ENCODE measurements at regions not wholly inside any gene's neighbourhood (a gene's known extent, or its start where the extent isn't known, plus 50 kb on each side); places are given as distances from the start of the nearest gene placed in this dataset.
"Not testable (repeated sequence)": the region's sequence is repeated elsewhere in the genome, so short reads cannot be mapped to it uniquely, and the experiment has no call there.

GRCh38 chr4:9073371-9073770 lies 96.8 kb upstream of the FAM90A26 start:
- H3K4me2 ChIP-seq (ENCODE audit: low read length); H3K79me2 ChIP-seq (ENCODE audit: control insufficient read depth, low read length); H3K9me3 ChIP-seq (ENCODE audit: control insufficient read depth, insufficient read depth, low read length); H3K4me3 ChIP-seq (ENCODE audit: low read length); H3K4me1 ChIP-seq (ENCODE audit: control insufficient read depth, low read length); H3F3A ChIP-seq (ENCODE audit: control insufficient read depth, insufficient read depth); H4K20me1 ChIP-seq (ENCODE audit: control insufficient read depth, insufficient read depth, low read depth, low read length); H3K27me3 ChIP-seq (ENCODE audit: control insufficient read depth, low read length); H3K27ac ChIP-seq (ENCODE audit: low read depth, low read length); H3K36me3 ChIP-seq (ENCODE audit: control insufficient read depth, low read length); H3K9me2 ChIP-seq (replicated peaks; ENCODE audit: control insufficient read depth, low read length): not testable (repeated sequence)

- H3K36me3 ChIP-seq (ENCODE audit: control insufficient read depth, low read length); H3F3A ChIP-seq (ENCODE audit: control insufficient read depth, insufficient read depth); H3K27me3 ChIP-seq (ENCODE audit: control insufficient read depth, low read length); H3K4me3 ChIP-seq (ENCODE audit: low read length); H3K9me2 ChIP-seq (replicated peaks; ENCODE audit: control insufficient read depth, low read length); H3K27ac ChIP-seq (ENCODE audit: low read depth, low read length); H3K9me3 ChIP-seq (ENCODE audit: control insufficient read depth, insufficient read depth, low read length); H3K79me2 ChIP-seq (ENCODE audit: control insufficient read depth, low read length); H3K4me2 ChIP-seq (ENCODE audit: low read length); H4K20me1 ChIP-seq (ENCODE audit: control insufficient read depth, insufficient read depth, low read depth, low read length); H3K4me1 ChIP-seq (ENCODE audit: control insufficient read depth, low read length): not testable (repeated sequence)
Measured at GRCh38 chr4:9072521-9073220, 97.5 kb upstream of the FAM90A26 start.

- not testable (repeated sequence) for H3K27ac ChIP-seq (ENCODE audit: low read depth, low read length); H3K9me3 ChIP-seq (ENCODE audit: control insufficient read depth, insufficient read depth, low read length); H4K20me1 ChIP-seq (ENCODE audit: control insufficient read depth, insufficient read depth, low read depth, low read length); H3K79me2 ChIP-seq (ENCODE audit: control insufficient read depth, low read length); H3K4me3 ChIP-seq (ENCODE audit: low read length); H3K27me3 ChIP-seq (ENCODE audit: control insufficient read depth, low read length); H3K36me3 ChIP-seq (ENCODE audit: control insufficient read depth, low read length); H3K9me2 ChIP-seq (replicated peaks; ENCODE audit: control insufficient read depth, low read length); H3K4me1 ChIP-seq (ENCODE audit: control insufficient read depth, low read length); H3K4me2 ChIP-seq (ENCODE audit: low read length); H3F3A ChIP-seq (ENCODE audit: control insufficient read depth, insufficient read depth)
Measured at GRCh38 chr4:9067923-9068322, 102.3 kb upstream of the FAM90A26 start.

- H3K4me1 ChIP-seq (ENCODE audit: control insufficient read depth, low read length); H3K4me3 ChIP-seq (ENCODE audit: low read length): not testable (repeated sequence)
Measured at GRCh38 chr4:9063612-9064011, 106.6 kb upstream of the FAM90A26 start.

DNA sequence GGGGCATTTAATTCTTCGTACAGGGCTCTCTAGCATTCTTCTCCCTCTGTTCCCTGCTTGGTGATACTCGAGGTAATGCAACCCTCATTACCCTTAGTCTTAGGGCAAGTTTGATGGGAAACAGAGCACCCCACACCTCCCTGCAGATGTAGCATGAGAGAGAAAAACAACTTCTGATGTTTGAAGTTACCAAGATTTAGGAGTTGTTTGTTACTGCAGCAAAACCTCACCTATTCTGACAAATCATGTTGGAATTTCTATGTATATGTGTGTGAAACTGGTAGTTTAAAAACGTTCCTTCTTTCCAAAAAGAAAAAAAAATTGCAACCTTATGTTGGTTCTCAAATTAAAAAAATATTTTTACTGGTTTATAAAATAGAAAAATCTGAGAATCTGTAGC lies 145.3 kb upstream of the FAM90A26 start:
- not testable (repeated sequence) for H3K4me2 ChIP-seq (ENCODE audit: low read length)

More at GRCh38 chr4:9063612-9064011, 106.6 kb upstream of the FAM90A26 start:
- not testable (repeated sequence) for H4K20me1 ChIP-seq (ENCODE audit: control insufficient read depth, insufficient read depth, low read depth, low read length); H3K79me2 ChIP-seq (ENCODE audit: control insufficient read depth, low read length); H3K9me3 ChIP-seq (ENCODE audit: control insufficient read depth, insufficient read depth, low read length); H3K36me3 ChIP-seq (ENCODE audit: control insufficient read depth, low read length); H3K4me2 ChIP-seq (ENCODE audit: low read length); H3K27ac ChIP-seq (ENCODE audit: low read depth, low read length); H3K9me2 ChIP-seq (replicated peaks; ENCODE audit: control insufficient read depth, low read length); H3F3A ChIP-seq (ENCODE audit: control insufficient read depth, insufficient read depth); H3K27me3 ChIP-seq (ENCODE audit: control insufficient read depth, low read length)

DNA sequence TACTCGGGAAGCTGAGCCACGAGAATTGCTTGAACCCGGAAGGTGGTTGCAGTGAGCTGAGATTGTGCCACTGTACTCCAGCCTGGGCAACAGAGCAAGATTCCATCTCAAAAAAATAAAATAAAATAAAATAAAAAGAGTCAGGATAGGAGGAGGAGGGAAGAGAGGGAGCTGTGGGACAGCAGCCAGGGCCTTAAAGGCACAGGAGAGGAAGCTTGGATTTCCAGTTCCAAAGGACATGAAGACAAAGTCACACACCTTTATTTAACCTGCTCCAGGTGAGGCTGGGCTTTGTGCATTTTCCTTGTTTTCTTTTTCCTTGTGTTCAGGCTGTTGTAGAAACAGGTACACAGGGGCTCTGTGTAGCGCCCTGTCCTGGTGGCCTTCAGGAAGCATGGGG lies 138.2 kb upstream of the HMX1 start:
- not testable (repeated sequence) for H3K9me3 ChIP-seq (ENCODE audit: control insufficient read depth, insufficient read depth, low read length); H3K4me2 ChIP-seq (ENCODE audit: low read length); H3K27ac ChIP-seq (ENCODE audit: low read depth, low read length); H3F3A ChIP-seq (ENCODE audit: control insufficient read depth, insufficient read depth); H3K4me1 ChIP-seq (ENCODE audit: control insufficient read depth, low read length); H4K20me1 ChIP-seq (ENCODE audit: control insufficient read depth, insufficient read depth, low read depth, low read length); H3K79me2 ChIP-seq (ENCODE audit: control insufficient read depth, low read length); H3K4me3 ChIP-seq (ENCODE audit: low read length); H3K36me3 ChIP-seq (ENCODE audit: control insufficient read depth, low read length); H3K9me2 ChIP-seq (replicated peaks; ENCODE audit: control insufficient read depth, low read length); H3K27me3 ChIP-seq (ENCODE audit: control insufficient read depth, low read length)

More for the DNA sequence above, 145.3 kb upstream of the FAM90A26 start:
- not testable (repeated sequence) for H4K20me1 ChIP-seq (ENCODE audit: control insufficient read depth, insufficient read depth, low read depth, low read length); H3F3A ChIP-seq (ENCODE audit: control insufficient read depth, insufficient read depth); H3K36me3 ChIP-seq (ENCODE audit: control insufficient read depth, low read length); H3K9me3 ChIP-seq (ENCODE audit: control insufficient read depth, insufficient read depth, low read length); H3K4me3 ChIP-seq (ENCODE audit: low read length); H3K79me2 ChIP-seq (ENCODE audit: control insufficient read depth, low read length); H3K4me1 ChIP-seq (ENCODE audit: control insufficient read depth, low read length); H3K27ac ChIP-seq (ENCODE audit: low read depth, low read length); H3K9me2 ChIP-seq (replicated peaks; ENCODE audit: control insufficient read depth, low read length); H3K27me3 ChIP-seq (ENCODE audit: control insufficient read depth, low read length)

GRCh38 chr4:9008407-9008806 lies 136.8 kb upstream of the HMX1 start:
- not testable (repeated sequence) for H3K79me2 ChIP-seq (ENCODE audit: control insufficient read depth, low read length); H3K4me3 ChIP-seq (ENCODE audit: low read length); H4K20me1 ChIP-seq (ENCODE audit: control insufficient read depth, insufficient read depth, low read depth, low read length); H3K9me2 ChIP-seq (replicated peaks; ENCODE audit: control insufficient read depth, low read length); H3K4me2 ChIP-seq (ENCODE audit: low read length); H3K9me3 ChIP-seq (ENCODE audit: control insufficient read depth, insufficient read depth, low read length); H3K27ac ChIP-seq (ENCODE audit: low read depth, low read length); H3K27me3 ChIP-seq (ENCODE audit: control insufficient read depth, low read length); H3F3A ChIP-seq (ENCODE audit: control insufficient read depth, insufficient read depth); H3K36me3 ChIP-seq (ENCODE audit: control insufficient read depth, low read length); H3K4me1 ChIP-seq (ENCODE audit: control insufficient read depth, low read length)

GRCh38 chr4:9001153-9001552 lies 129.5 kb upstream of the HMX1 start:
- H3K9me3 ChIP-seq (ENCODE audit: control insufficient read depth, insufficient read depth, low read length); H3K9me2 ChIP-seq (replicated peaks; ENCODE audit: control insufficient read depth, low read length); H4K20me1 ChIP-seq (ENCODE audit: control insufficient read depth, insufficient read depth, low read depth, low read length); H3F3A ChIP-seq (ENCODE audit: control insufficient read depth, insufficient read depth); H3K36me3 ChIP-seq (ENCODE audit: control insufficient read depth, low read length); H3K27me3 ChIP-seq (ENCODE audit: control insufficient read depth, low read length); H3K27ac ChIP-seq (ENCODE audit: low read depth, low read length); H3K4me3 ChIP-seq (ENCODE audit: low read length); H3K4me1 ChIP-seq (ENCODE audit: control insufficient read depth, low read length); H3K4me2 ChIP-seq (ENCODE audit: low read length); H3K79me2 ChIP-seq (ENCODE audit: control insufficient read depth, low read length): not testable (repeated sequence)
